Right ventricle myocardium superior (tissue), 1 donor: ENCODE measurements at regions not wholly inside any gene's neighbourhood (a gene's known extent, or its start where the extent isn't known, plus 50 kb on each side); places are given as distances from the start of the nearest gene placed in this dataset.
"Not testable (repeated sequence)": the region's sequence is repeated elsewhere in the genome, so short reads cannot be mapped to it uniquely, and the experiment has no call there.

Experiments
- ATAC-seq: fragments of 200-7000 bp; cut with Tn5 transposase; one replicate; pipeline ENCODE4 v1.9.1; 2020; ENCODE audit warnings: mild to moderate bottlenecking; ENCODE audit not compliant: poor library complexity
- DNase-seq: peaks from one replicate; pipeline ENCODE4 v3.0.0-alpha.2; 2020
- intact Hi-C: fragments of 100-400 bp; cut with DNase I; formaldehyde crosslinking; loops from one replicate; pipeline ENCODE4 v1.11.2; 2022
- donor health status: DM: no; HTN: yes; CAD: no; lungs with severe emphysema.

- DNase-seq, intact Hi-C loops, ATAC-seq: not testable (repeated sequence)
Measured at GRCh38 chr9:65384759-65385654, 100.0 kb upstream of the FOXD4L5 start.

GRCh38 chr9:65384066-65384465, 99.1 kb upstream of the FOXD4L5 start:
- intact Hi-C loops, DNase-seq, ATAC-seq: not testable (repeated sequence)

DNA sequence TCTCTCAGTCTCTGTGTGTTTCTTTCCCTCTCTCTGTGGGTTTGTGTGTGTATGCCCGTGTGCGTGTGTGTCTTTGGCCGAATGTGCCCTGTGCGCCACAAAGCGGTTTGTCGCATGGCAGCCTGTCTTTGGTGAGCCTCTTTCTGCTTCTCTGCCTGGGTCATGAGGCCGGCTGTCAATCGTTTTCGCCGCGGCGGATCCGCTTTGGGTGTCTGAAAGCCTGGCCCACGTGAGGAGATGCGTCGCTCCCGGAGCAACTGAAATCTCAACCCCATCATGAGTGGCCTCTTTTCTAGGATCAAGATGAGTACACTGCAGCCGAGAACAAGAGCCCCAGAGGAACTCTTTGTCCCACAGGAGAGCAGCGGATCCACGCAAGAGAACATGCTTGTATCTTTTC, 98.6 kb upstream of the FOXD4L5 start:
- ATAC-seq, DNase-seq, intact Hi-C loops: not testable (repeated sequence)

GRCh38 chr9:65382701-65383318, 97.8 kb upstream of the FOXD4L5 start:
- intact Hi-C loops, ATAC-seq, DNase-seq: not testable (repeated sequence)
